HG03095 (cell line): ENCODE measurements at regions not wholly inside any gene's neighbourhood (a gene's known extent, or its start where the extent isn't known, plus 50 kb on each side); places are given as distances from the start of the nearest gene placed in this dataset.

Experiments
- ATAC-seq: cut with Tn5 transposase; IDR thresholded peaks from one replicate; pipeline ENCODE4 v1.9.1; 2021; ENCODE audit warnings: moderate library complexity; ENCODE audit not compliant: unreplicated experiment

- ATAC-seq: no peak
Measured at GRCh38 chr12:86838260-86838659, 582.1 kb upstream of the MGAT4C start.

- ATAC-seq: no peak
Measured at GRCh38 chr12:86837246-86837645, 581.1 kb upstream of the MGAT4C start.

GRCh38 chr12:86834217-86834616, 578.0 kb upstream of the MGAT4C start:
- ATAC-seq: no peak

- no peak for ATAC-seq
Measured at GRCh38 chr12:86827409-86827808, 571.2 kb upstream of the MGAT4C start.

GRCh38 chr12:86826051-86826450, 569.9 kb upstream of the MGAT4C start:
- ATAC-seq: no peak

- no peak for ATAC-seq
Measured at GRCh38 chr12:86801439-86801838, 545.2 kb upstream of the MGAT4C start.

GRCh38 chr12:86799616-86800015, 543.4 kb upstream of the MGAT4C start:
- ATAC-seq: no peak

GRCh38 chr12:86796550-86796949, 540.4 kb upstream of the MGAT4C start:
- ATAC-seq: no peak

- ATAC-seq: no peak
Measured at GRCh38 chr12:86788661-86789060, 532.5 kb upstream of the MGAT4C start.

GRCh38 chr12:86787419-86787818, 531.2 kb upstream of the MGAT4C start:
- no peak for ATAC-seq

- ATAC-seq: no peak
Measured at GRCh38 chr12:86777325-86777724, 521.1 kb upstream of the MGAT4C start.

GRCh38 chr12:86774841-86775388, 518.7 kb upstream of the MGAT4C start:
- ATAC-seq: no peak

GRCh38 chr12:86772696-86773095, 516.5 kb upstream of the MGAT4C start:
- ATAC-seq: no peak

- ATAC-seq: no peak
Measured at GRCh38 chr12:86770871-86771270, 514.7 kb upstream of the MGAT4C start.

GRCh38 chr12:86748894-86749293, 492.7 kb upstream of the MGAT4C start:
- ATAC-seq: no peak

- ATAC-seq: no peak
Measured at GRCh38 chr12:86744547-86745212, 488.5 kb upstream of the MGAT4C start.

- ATAC-seq: no peak
Measured at GRCh38 chr12:86743875-86744536, 487.8 kb upstream of the MGAT4C start.

GRCh38 chr12:86741531-86741930, 485.3 kb upstream of the MGAT4C start:
- ATAC-seq: no peak

GRCh38 chr12:86735851-86736250, 479.7 kb upstream of the MGAT4C start:
- ATAC-seq: no peak

- ATAC-seq: no peak
Measured at GRCh38 chr12:86735072-86735471, 478.9 kb upstream of the MGAT4C start.

- ATAC-seq: no peak
Measured at GRCh38 chr12:86730233-86730632, 474.0 kb upstream of the MGAT4C start.

- ATAC-seq: no peak
Measured at GRCh38 chr12:86729739-86730138, 473.5 kb upstream of the MGAT4C start.
